Activated naive CD4-positive, alpha-beta T cell treated with anti-CD3 and anti-CD28 coated beads, Interleukin-2, amount 50 U/mL, for 24 hours (primary cell): ENCODE measurements at regions not wholly inside any gene's neighbourhood (a gene's known extent, or its start where the extent isn't known, plus 50 kb on each side); places are given as distances from the start of the nearest gene placed in this dataset.
A peak's percentile ranks its signal among the peaks of the same experiment; 100 is the strongest.
"Not testable (repeated sequence)": the region's sequence is repeated elsewhere in the genome, so short reads cannot be mapped to it uniquely, and the experiment has no call there.

ENCODE experiments used
- H3K27ac Mint-ChIP-seq: one replicate; pipeline ENCODE4 v1.8.0; 2021; ENCODE audit warnings: mild to moderate bottlenecking, mixed read lengths
- H3K27me3 Mint-ChIP-seq: one replicate; pipeline ENCODE4 v1.8.0; 2021; ENCODE audit warnings: mixed read lengths
- H3K36me3 Mint-ChIP-seq: one replicate; pipeline ENCODE4 v1.8.0; 2021; ENCODE audit warnings: mixed read lengths
- H3K4me1 Mint-ChIP-seq: one replicate; pipeline ENCODE4 v1.8.0; 2021; ENCODE audit warnings: mixed read lengths
- H3K4me3 Mint-ChIP-seq: one replicate; pipeline ENCODE4 v1.8.0; 2021; ENCODE audit warnings: mild to moderate bottlenecking, mixed read lengths
- H3K9me3 Mint-ChIP-seq: one replicate; pipeline ENCODE4 v1.8.0; 2021; ENCODE audit warnings: mixed read lengths

GRCh38 chr21:32914424-32915039 lies 111.2 kb upstream of the OLIG2 start:
- H3K9me3 Mint-ChIP-seq = no peaks in the 10 kb centered on the region
- H3K27me3 Mint-ChIP-seq = no peaks in the 10 kb centered on the region
- H3K4me1 Mint-ChIP-seq = peaks cover 38% of the 10 kb centered on the region
- H3K36me3 Mint-ChIP-seq = no peaks in the 10 kb centered on the region
- peak overlapping the region; percentile 35 for H3K4me3 Mint-ChIP-seq
- peak overlapping the region; percentile 87 for H3K27ac Mint-ChIP-seq

GRCh38 chr21:32915099-32915498 lies 110.6 kb upstream of the OLIG2 start:
- Mint-ChIP-seq H3K4me1 (peaks cover 38% of the 10 kb centered on the region), H3K27me3 (no peaks in the 10 kb centered on the region), H3K9me3 (no peaks in the 10 kb centered on the region), H3K36me3 (no peaks in the 10 kb centered on the region), H3K27ac (peak overlapping the region; percentile 87), H3K4me3 (no peak overlapping the region)

GRCh38 chr21:32916088-32916487 lies 109.6 kb upstream of the OLIG2 start:
- peaks cover 38% of the 10 kb centered on the region for H3K4me1 Mint-ChIP-seq
- no peaks in the 10 kb centered on the region for H3K9me3 Mint-ChIP-seq
- H3K27ac Mint-ChIP-seq = peak overlapping the region; percentile 83
- H3K4me3 Mint-ChIP-seq = no peak overlapping the region
- H3K36me3 Mint-ChIP-seq = no peaks in the 10 kb centered on the region
- H3K27me3 Mint-ChIP-seq = no peaks in the 10 kb centered on the region

- peaks cover 40% of the 10 kb centered on the region for H3K4me1 Mint-ChIP-seq
- H3K36me3 Mint-ChIP-seq = no peaks in the 10 kb centered on the region
- no peak overlapping the region for H3K4me3 Mint-ChIP-seq
- H3K27ac Mint-ChIP-seq = no peak overlapping the region
- H3K9me3 Mint-ChIP-seq = no peaks in the 10 kb centered on the region
- no peaks in the 10 kb centered on the region for H3K27me3 Mint-ChIP-seq
Observed at GRCh38 chr21:32916522-32917099, 109.1 kb upstream of the OLIG2 start.

- H3K9me3 Mint-ChIP-seq = no peaks in the 10 kb centered on the region
- H3K27ac Mint-ChIP-seq = no peak overlapping the region
- H3K36me3 Mint-ChIP-seq = no peaks in the 10 kb centered on the region
- no peak overlapping the region for H3K4me3 Mint-ChIP-seq
- no peaks in the 10 kb centered on the region for H3K27me3 Mint-ChIP-seq
- H3K4me1 Mint-ChIP-seq = peaks cover 45% of the 10 kb centered on the region
Observed at GRCh38 chr21:32917362-32918135, 108.2 kb upstream of the OLIG2 start.

- Mint-ChIP-seq H3K27ac (peak overlapping the region; percentile 3), H3K27me3 (no peaks in the 10 kb centered on the region), H3K4me1 (peaks cover 43% of the 10 kb centered on the region), H3K9me3 (no peaks in the 10 kb centered on the region), H3K4me3 (no peak overlapping the region), H3K36me3 (no peaks in the 10 kb centered on the region)
Observed at GRCh38 chr21:32918478-32919120, 107.1 kb upstream of the OLIG2 start.

- Mint-ChIP-seq H3K9me3 (peaks cover 8% of the 10 kb centered on the region), H3K4me1 (peaks cover 24% of the 10 kb centered on the region), H3K36me3 (peaks cover 8% of the 10 kb centered on the region), H3K27ac (no peak overlapping the region), H3K4me3 (no peak overlapping the region), H3K27me3 (no peaks in the 10 kb centered on the region)
Observed at GRCh38 chr21:32920474-32920873, 105.3 kb upstream of the OLIG2 start.

GRCh38 chr21:32921632-32922230 lies 104.0 kb upstream of the OLIG2 start:
- Mint-ChIP-seq H3K36me3 (peaks cover 8% of the 10 kb centered on the region), H3K27ac (peak overlapping the region; percentile 52), H3K27me3 (no peaks in the 10 kb centered on the region), H3K4me3 (no peak overlapping the region), H3K9me3 (peaks cover 8% of the 10 kb centered on the region), H3K4me1 (peaks cover 14% of the 10 kb centered on the region)

GRCh38 chr21:32925098-32925497 lies 100.6 kb upstream of the OLIG2 start:
- Mint-ChIP-seq H3K9me3 (peaks cover 8% of the 10 kb centered on the region), H3K27me3 (no peaks in the 10 kb centered on the region), H3K4me3 (no peak overlapping the region)

GRCh38 chr21:32929633-32930038 lies 96.1 kb upstream of the OLIG2 start:
- Mint-ChIP-seq H3K27me3 (no peaks in the 10 kb centered on the region), H3K27ac (no peak overlapping the region), H3K9me3 (peaks cover 4% of the 10 kb centered on the region), H3K4me3 (peak overlapping the region; percentile 2), H3K4me1 (peaks cover 23% of the 10 kb centered on the region), H3K36me3 (peaks cover 4% of the 10 kb centered on the region)

More at GRCh38 chr21:32925098-32925497, 100.6 kb upstream of the OLIG2 start:
- Mint-ChIP-seq H3K4me1 (peaks cover 13% of the 10 kb centered on the region), H3K27ac (no peak overlapping the region), H3K36me3 (peaks cover 8% of the 10 kb centered on the region)

GRCh38 chr21:32930673-32931072 lies 95.1 kb upstream of the OLIG2 start:
- no peaks in the 10 kb centered on the region for H3K36me3 Mint-ChIP-seq
- peaks cover 23% of the 10 kb centered on the region for H3K4me1 Mint-ChIP-seq
- H3K27me3 Mint-ChIP-seq = no peaks in the 10 kb centered on the region
- H3K4me3 Mint-ChIP-seq = no peak overlapping the region
- H3K27ac Mint-ChIP-seq = no peak overlapping the region
- no peaks in the 10 kb centered on the region for H3K9me3 Mint-ChIP-seq

- peaks cover 23% of the 10 kb centered on the region for H3K4me1 Mint-ChIP-seq
- H3K4me3 Mint-ChIP-seq, H3K36me3 Mint-ChIP-seq, H3K9me3 Mint-ChIP-seq, H3K27ac Mint-ChIP-seq, H3K27me3 Mint-ChIP-seq: not testable (repeated sequence)
Observed at GRCh38 chr21:32934068-32934467, 91.7 kb upstream of the OLIG2 start.

GRCh38 chr21:32934829-32935228 lies 90.9 kb upstream of the OLIG2 start:
- Mint-ChIP-seq H3K9me3 (no peaks in the 10 kb centered on the region), H3K27ac (no peak overlapping the region), H3K4me1 (peaks cover 18% of the 10 kb centered on the region), H3K27me3 (no peaks in the 10 kb centered on the region), H3K36me3 (no peaks in the 10 kb centered on the region), H3K4me3 (no peak overlapping the region)

GRCh38 chr21:32940079-32941014 lies 85.4 kb upstream of the OLIG2 start:
- Mint-ChIP-seq H3K4me1 (peaks cover 3% of the 10 kb centered on the region), H3K27me3 (no peaks in the 10 kb centered on the region), H3K27ac (peak overlapping the region; percentile 88), H3K36me3 (no peaks in the 10 kb centered on the region), H3K4me3 (no peak overlapping the region), H3K9me3 (no peaks in the 10 kb centered on the region)

- no peaks in the 10 kb centered on the region for H3K27me3 Mint-ChIP-seq
- H3K9me3 Mint-ChIP-seq = no peaks in the 10 kb centered on the region
- no peak overlapping the region for H3K4me3 Mint-ChIP-seq
- no peaks in the 10 kb centered on the region for H3K36me3 Mint-ChIP-seq
- H3K4me1 Mint-ChIP-seq = peaks cover 3% of the 10 kb centered on the region
- H3K27ac Mint-ChIP-seq = no peak overlapping the region
Observed at GRCh38 chr21:32941263-32941662, 84.5 kb upstream of the OLIG2 start.
